IMR-90 (cell line): ENCODE measurements at regions not wholly inside any gene's neighbourhood (a gene's known extent, or its start where the extent isn't known, plus 50 kb on each side); places are given as distances from the start of the nearest gene placed in this dataset.

Experiments
- CTCF ChIP-seq: conservative IDR thresholded peaks from 2 replicates; pipeline ENCODE4 v1.5.1; 2012; ENCODE audit warnings: mild to moderate bottlenecking, low read depth, low read length, improper control_type of control experiment
- FOS ChIP-seq: fragments of 150-350 bp; IDR thresholded peaks from 2 replicates; pipeline ENCODE4 v1.6.1; 2016; ENCODE audit warnings: low read depth, low read length
- MXI1 ChIP-seq: IDR thresholded peaks from 2 replicates; pipeline ENCODE4 v1.6.1; 2012; ENCODE audit warnings: low read depth, mild to moderate bottlenecking, low read length, moderate library complexity, borderline replicate concordance
- POLR2A ChIP-seq: IDR thresholded peaks from 2 replicates; pipeline ENCODE4 v1.6.1; 2012; ENCODE audit warnings: mild to moderate bottlenecking, low read depth, low read length
- RAD21 ChIP-seq: IDR thresholded peaks from 2 replicates; pipeline ENCODE4 v1.6.1; 2012; ENCODE audit warnings: low read length, improper control_type of control experiment
- RCOR1 ChIP-seq: IDR thresholded peaks from 2 replicates; pipeline ENCODE4 v1.6.1; 2012; ENCODE audit warnings: mild to moderate bottlenecking, low read length, improper control_type of control experiment; ENCODE audit not compliant: insufficient replicate concordance
- RFX5 ChIP-seq: IDR thresholded peaks from 2 replicates; pipeline ENCODE4 v1.8.0; 2012; ENCODE audit warnings: low read depth, mild to moderate bottlenecking, low read length, moderate library complexity

- TF ChIP-seq CTCF (no peak), MXI1 (no peak), RFX5 (no peak), POLR2A (no peak), RAD21 (no peak), RCOR1 (no peak), FOS (no peak)
These were observed 1122.4 kb upstream of the USP15 start for GRCh38 chr12:61137677-61138414.
